ENCODE measurements at regions not wholly inside any gene's neighbourhood (a gene's known extent, or its start where the extent isn't known, plus 50 kb on each side); places are given as distances from the start of the nearest gene placed in this dataset.

- no peak for TF ChIP-seq ZFX (IDR thresholded peaks at IDR 0.05)
- TF ChIP-seq, protein P1, sequence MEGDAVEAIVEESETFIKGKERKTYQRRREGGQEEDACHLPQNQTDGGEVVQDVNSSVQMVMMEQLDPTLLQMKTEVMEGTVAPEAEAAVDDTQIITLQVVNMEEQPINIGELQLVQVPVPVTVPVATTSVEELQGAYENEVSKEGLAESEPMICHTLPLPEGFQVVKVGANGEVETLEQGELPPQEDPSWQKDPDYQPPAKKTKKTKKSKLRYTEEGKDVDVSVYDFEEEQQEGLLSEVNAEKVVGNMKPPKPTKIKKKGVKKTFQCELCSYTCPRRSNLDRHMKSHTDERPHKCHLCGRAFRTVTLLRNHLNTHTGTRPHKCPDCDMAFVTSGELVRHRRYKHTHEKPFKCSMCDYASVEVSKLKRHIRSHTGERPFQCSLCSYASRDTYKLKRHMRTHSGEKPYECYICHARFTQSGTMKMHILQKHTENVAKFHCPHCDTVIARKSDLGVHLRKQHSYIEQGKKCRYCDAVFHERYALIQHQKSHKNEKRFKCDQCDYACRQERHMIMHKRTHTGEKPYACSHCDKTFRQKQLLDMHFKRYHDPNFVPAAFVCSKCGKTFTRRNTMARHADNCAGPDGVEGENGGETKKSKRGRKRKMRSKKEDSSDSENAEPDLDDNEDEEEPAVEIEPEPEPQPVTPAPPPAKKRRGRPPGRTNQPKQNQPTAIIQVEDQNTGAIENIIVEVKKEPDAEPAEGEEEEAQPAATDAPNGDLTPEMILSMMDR (conservative IDR thresholded peaks at IDR 0.05) = no peak
- H3K27ac ChIP-seq = no peak overlapping the region
Observed at GRCh38 chr5:124516567-124516966, 229.9 kb downstream of the ZNF608 start.

- TF ChIP-seq, protein P1 (conservative IDR thresholded peaks at IDR 0.05) = no peak
- no peak for TF ChIP-seq ZFX (IDR thresholded peaks at IDR 0.05)
- H3K27ac ChIP-seq = no peak overlapping the region
Observed at GRCh38 chr5:124515497-124516245, 230.8 kb downstream of the ZNF608 start.

GRCh38 chr5:124514956-124515355 lies 231.5 kb downstream of the ZNF608 start:
- no peak for TF ChIP-seq ZFX (IDR thresholded peaks at IDR 0.05)
- TF ChIP-seq, protein P1 (conservative IDR thresholded peaks at IDR 0.05) = no peak
- no peak overlapping the region for H3K27ac ChIP-seq

- H3K27ac ChIP-seq = no peak overlapping the region
- TF ChIP-seq ZFX (IDR thresholded peaks at IDR 0.05) = no peak
- TF ChIP-seq, protein P1 (conservative IDR thresholded peaks at IDR 0.05) = no peak
Observed at GRCh38 chr5:124512952-124513632, 233.3 kb downstream of the ZNF608 start.

- no peak overlapping the region for H3K27ac ChIP-seq
- no peak for TF ChIP-seq ZFX (IDR thresholded peaks at IDR 0.05)
- TF ChIP-seq, protein P1 (conservative IDR thresholded peaks at IDR 0.05) = no peak
Observed at GRCh38 chr5:124512236-124512635, 234.2 kb downstream of the ZNF608 start.

DNA sequence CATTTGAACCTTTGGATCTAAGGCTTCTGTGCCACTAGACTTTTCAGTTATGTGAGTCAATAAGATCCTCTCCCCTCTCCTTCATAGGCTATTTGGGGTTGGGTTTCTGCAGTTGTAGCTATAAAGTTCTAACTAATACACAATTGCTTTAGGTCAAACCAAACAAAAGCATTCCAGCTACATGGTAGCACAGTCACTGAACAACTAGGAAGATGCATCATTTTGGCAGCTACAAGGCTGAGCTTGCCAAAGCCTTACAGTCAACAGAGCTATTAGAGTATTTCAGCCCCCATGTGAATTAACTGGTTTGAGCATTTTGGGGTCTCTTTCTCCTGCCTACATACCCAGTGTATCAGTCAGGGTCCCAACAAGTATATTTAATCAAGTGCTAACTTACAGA lies 234.6 kb downstream of the ZNF608 start:
- H3K27ac ChIP-seq = no peak overlapping the region
- TF ChIP-seq, protein P1 (conservative IDR thresholded peaks at IDR 0.05) = no peak
- no peak for TF ChIP-seq ZFX (IDR thresholded peaks at IDR 0.05)

- H3K27ac ChIP-seq = no peak overlapping the region
- no peak for TF ChIP-seq ZFX (IDR thresholded peaks at IDR 0.05)
- TF ChIP-seq, protein P1 (conservative IDR thresholded peaks at IDR 0.05) = no peak
Observed at GRCh38 chr5:124507688-124508087, 238.8 kb downstream of the ZNF608 start.
